GM12878 (cell line): ENCODE measurements at regions not wholly inside any gene's neighbourhood (a gene's known extent, or its start where the extent isn't known, plus 50 kb on each side); places are given as distances from the start of the nearest gene placed in this dataset.

ENCODE experiments used
- CBFB ChIP-seq: IDR thresholded peaks from 2 replicates; pipeline ENCODE4 v1.6.1; 2016; ENCODE audit warnings: antibody characterized with exemption, low read depth
- CHD2 ChIP-seq: IDR thresholded peaks from 2 replicates; pipeline ENCODE4 v1.6.1; 2011; ENCODE audit warnings: low read depth, low read length, improper control_type of control experiment, borderline replicate concordance
- EZH2 ChIP-seq: IDR thresholded peaks from 2 replicates; pipeline ENCODE4 v1.6.1; 2012; ENCODE audit warnings: low read depth, mild to moderate bottlenecking, control low read depth, inconsistent platforms, low read length, borderline replicate concordance; ENCODE audit not compliant: control insufficient read depth
- NFIC ChIP-seq: IDR thresholded peaks from 2 replicates; pipeline ENCODE4 v1.6.1; 2012; ENCODE audit warnings: low read depth, mild to moderate bottlenecking, inconsistent platforms, low read length, moderate library complexity
- POLR2A ChIP-seq: IDR thresholded peaks from 2 replicates; pipeline ENCODE4 v1.6.1; 2011; ENCODE audit warnings: low read depth, mild to moderate bottlenecking, low read length
- SMAD1 ChIP-seq: fragments of 450-650 bp; IDR thresholded peaks from 2 replicates; pipeline ENCODE4 v1.6.1; 2018; ENCODE audit warnings: mild to moderate bottlenecking, low read depth; ENCODE audit not compliant: partially characterized antibody
- TCF12 ChIP-seq: IDR thresholded peaks from 2 replicates; pipeline ENCODE4 v1.6.1; 2011; ENCODE audit warnings: low read depth, mild to moderate bottlenecking, low read length
- ZNF217 ChIP-seq: fragments of 450-650 bp; IDR thresholded peaks from 2 replicates; pipeline ENCODE4 v1.6.1; 2017; ENCODE audit warnings: antibody characterized with exemption, mild to moderate bottlenecking
- TF ChIP-seq, protein P1 (sequence below), 3 experiments: IDR thresholded peaks in 2 of 3; conservative IDR thresholded peaks in 1 of 3; 2 replicates each; pipeline ENCODE4 v1.5.1; 2011; ENCODE audit warnings: low read depth in 3 of 3, low read length in 3 of 3, mild to moderate bottlenecking in 3 of 3, control low read depth in 2 of 3, moderate library complexity in 2 of 3, inconsistent platforms in 1 of 3, mixed read lengths in 1 of 3; ENCODE audit not compliant: control insufficient read depth in 2 of 3, insufficient read depth in 1 of 3; ENCODE audit errors: extremely low read depth in 1 of 3

DNA sequence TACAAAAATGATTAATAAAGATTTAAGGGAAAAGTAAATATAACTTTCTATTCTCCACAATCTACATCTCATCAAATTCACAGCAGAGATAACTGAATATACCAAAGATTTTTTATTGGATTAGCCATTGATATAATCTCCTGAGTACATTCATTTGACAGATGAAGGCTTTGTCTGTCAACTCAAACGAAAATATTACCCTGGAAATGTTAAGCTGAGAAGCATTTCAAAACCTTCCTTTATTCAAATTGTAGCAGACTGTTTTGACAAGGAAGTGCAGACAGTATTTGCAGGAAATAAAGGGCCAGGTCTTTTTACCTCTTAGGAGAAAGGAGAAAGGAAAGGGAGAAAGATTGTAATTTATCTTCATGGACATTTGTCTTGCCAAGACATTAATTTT lies 473.5 kb downstream of the TMEM182 start:
- TF ChIP-seq POLR2A (no peak), TCF12 (no peak), CBFB (no peak), NFIC (no peak), ZNF217 (no peak), SMAD1 (no peak), CHD2 (no peak), EZH2 (no peak)
- TF ChIP-seq, protein P1, sequence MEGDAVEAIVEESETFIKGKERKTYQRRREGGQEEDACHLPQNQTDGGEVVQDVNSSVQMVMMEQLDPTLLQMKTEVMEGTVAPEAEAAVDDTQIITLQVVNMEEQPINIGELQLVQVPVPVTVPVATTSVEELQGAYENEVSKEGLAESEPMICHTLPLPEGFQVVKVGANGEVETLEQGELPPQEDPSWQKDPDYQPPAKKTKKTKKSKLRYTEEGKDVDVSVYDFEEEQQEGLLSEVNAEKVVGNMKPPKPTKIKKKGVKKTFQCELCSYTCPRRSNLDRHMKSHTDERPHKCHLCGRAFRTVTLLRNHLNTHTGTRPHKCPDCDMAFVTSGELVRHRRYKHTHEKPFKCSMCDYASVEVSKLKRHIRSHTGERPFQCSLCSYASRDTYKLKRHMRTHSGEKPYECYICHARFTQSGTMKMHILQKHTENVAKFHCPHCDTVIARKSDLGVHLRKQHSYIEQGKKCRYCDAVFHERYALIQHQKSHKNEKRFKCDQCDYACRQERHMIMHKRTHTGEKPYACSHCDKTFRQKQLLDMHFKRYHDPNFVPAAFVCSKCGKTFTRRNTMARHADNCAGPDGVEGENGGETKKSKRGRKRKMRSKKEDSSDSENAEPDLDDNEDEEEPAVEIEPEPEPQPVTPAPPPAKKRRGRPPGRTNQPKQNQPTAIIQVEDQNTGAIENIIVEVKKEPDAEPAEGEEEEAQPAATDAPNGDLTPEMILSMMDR (IDR thresholded peaks at IDR 0.05 in 2 of 3, conservative IDR thresholded peaks at IDR 0.05 in 1 of 3; ENCODE audit: control insufficient read depth in 2 of 3, extremely low read depth in 1 of 3, insufficient read depth in 1 of 3, low read depth in 3 of 3, low read length in 3 of 3) = no peak
